SW 1271 (cell line): ENCODE measurements at regions not wholly inside any gene's neighbourhood (a gene's known extent, or its start where the extent isn't known, plus 50 kb on each side); places are given as distances from the start of the nearest gene placed in this dataset.

Source experiments
- DNase-seq, 2 experiments: peaks; one replicate each; lab custom pipeline; 2025; lab: John Stamatoyannopoulos, UW

- DNase-seq = peak; percentile 29 to 57
Observed at GRCh38 chr12:91355150-91356006, 172.8 kb upstream of the DCN start.

DNA sequence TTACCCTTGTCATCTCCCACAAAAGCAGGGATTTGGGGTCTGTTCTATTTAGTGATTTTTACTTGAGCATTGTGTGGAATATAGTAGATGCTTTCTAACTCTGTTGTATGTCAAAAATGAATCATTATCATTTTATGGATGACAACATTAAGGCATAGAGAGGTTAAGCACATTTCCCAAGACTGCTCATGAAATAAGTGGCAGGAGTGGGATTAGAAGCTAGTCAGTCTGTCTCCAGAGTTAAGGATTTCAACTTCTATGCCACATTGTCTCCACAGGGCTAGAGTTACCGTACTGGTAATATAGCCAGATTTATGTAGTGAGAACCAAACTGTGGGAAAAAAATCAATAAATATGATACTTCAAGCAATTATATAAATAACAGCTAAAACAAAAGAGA lies 170.6 kb upstream of the DCN start:
- no peak for DNase-seq

- DNase-seq = no peak
Observed at GRCh38 chr12:91349476-91349875, 166.9 kb upstream of the DCN start.

GRCh38 chr12:91347481-91348214 lies 165.0 kb upstream of the DCN start:
- DNase-seq = no peak

- no peak for DNase-seq
Observed at GRCh38 chr12:91346827-91347226, 164.2 kb upstream of the DCN start.

DNA sequence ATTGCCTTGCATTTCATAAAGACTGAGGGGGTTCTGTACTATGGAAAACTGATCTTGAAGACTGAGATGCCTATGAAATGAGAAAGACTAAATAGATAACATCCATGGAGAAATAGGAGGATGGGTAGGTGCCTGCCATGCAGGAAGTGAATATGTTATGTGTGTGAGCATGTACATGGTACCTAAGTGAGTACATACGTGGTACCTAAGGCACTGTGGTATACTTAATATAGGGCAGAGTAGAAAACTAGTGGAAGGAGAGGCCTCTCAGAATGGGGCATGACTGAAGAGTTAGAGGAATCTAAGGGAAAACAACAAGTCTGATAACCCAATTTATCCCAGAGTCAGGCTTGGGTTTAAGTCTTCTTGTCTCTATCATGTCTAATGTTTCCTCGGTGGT lies 161.8 kb upstream of the DCN start:
- DNase-seq = no peak

DNA sequence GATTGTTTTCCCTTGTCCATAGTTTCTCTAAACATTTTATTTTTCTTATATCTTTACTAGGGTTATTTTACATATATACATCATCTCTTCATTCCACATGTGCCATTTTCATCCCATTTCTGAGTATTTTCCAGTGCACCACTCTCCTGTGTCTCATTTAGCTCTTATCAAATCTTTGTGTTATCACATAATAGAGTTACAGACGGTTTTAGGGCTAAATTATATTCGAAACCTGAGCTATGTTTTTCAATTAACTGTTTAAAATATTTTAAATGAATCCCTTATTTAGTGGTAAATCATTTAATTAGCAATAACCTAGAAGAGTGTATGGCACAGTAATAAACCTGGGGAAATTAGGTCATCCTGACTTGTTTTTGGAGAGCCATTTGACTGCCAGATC lies 160.4 kb upstream of the DCN start:
- DNase-seq = no peak

- DNase-seq = no peak
Observed at GRCh38 chr12:91339106-91339505, 156.5 kb upstream of the DCN start.

GRCh38 chr12:91335699-91336098 lies 153.1 kb upstream of the DCN start:
- DNase-seq = no peak

- no peak for DNase-seq
Observed at GRCh38 chr12:91333966-91334365, 151.3 kb upstream of the DCN start.

DNA sequence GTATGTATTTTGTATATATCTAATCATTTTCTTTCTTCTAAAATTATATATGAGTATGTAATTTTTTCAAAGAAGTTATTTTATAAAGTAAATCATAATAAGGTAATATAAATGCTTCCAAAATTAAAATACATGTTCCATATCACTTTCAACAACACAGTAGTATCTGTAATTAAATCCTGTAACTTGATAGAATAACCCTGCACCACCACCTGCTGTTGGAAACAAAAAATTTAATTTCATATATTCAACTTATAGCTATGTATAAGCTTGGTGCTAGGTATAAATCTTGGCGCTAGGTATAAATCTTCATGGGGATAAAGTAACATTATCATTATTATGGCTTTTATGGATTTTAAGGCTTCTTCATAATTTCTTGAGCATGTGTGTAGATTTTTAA lies 149.7 kb upstream of the DCN start:
- no peak for DNase-seq

DNA sequence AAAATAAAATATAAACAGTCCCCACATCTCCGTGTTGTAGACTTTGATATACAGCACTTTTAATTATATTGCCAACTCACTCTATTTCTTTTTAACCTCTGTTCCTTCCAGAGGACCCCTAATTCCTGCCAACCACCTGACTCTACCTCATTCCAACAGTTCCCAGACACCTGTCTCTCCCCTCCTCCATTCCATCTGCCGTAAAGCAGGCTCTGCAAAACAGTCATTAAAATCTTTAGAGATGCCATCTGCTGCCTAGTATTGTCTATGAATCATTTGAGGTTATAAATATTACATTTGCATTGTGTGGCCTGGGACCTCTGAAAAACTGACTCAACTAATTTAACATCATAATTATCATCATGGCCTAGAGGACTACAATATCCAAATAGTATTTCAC lies 148.8 kb upstream of the DCN start:
- DNase-seq = no peak

DNA sequence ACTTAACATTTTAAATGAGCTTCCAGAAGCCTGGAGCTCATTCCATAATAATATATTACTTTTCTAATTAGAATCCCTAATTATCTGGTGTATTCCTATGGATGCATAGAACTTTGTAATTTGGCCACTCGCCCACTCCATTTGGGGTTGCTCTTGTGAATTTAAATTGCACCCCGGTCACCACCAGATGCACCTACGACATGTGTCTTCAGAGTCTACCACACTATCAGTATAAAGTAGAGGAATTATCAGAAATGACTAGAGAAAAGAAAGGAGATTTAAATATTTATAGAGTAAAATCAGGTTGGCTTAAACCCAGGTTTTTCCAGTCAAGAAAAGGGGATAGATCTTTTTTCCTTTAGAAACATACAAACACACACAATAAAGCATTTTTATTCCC lies 145.8 kb upstream of the DCN start:
- no peak for DNase-seq

- DNase-seq = no peak
Observed at GRCh38 chr12:91327889-91328288, 145.3 kb upstream of the DCN start.

DNA sequence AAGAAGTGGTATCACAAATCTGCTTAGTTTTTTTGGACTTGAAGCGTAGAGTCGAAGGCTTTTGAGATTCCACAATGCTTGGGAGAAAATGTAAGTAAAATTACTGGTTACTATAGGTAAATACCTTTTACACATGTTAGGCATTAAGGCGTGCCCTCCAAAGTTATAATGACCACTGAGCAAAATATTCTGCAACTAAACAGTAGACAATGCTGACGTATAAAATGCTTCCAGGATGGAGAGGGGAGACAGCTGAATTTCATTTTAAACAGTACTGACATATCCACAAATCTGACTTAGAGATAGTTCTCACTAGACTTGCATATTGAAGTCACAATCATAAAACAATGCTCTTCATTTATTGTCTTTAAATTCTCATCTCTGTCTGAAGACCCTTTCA lies 144.5 kb upstream of the DCN start:
- DNase-seq = no peak

- DNase-seq = peak in 1 of 2 experiments; percentile 42
Observed at GRCh38 chr12:91326058-91327027, 143.7 kb upstream of the DCN start.

DNA sequence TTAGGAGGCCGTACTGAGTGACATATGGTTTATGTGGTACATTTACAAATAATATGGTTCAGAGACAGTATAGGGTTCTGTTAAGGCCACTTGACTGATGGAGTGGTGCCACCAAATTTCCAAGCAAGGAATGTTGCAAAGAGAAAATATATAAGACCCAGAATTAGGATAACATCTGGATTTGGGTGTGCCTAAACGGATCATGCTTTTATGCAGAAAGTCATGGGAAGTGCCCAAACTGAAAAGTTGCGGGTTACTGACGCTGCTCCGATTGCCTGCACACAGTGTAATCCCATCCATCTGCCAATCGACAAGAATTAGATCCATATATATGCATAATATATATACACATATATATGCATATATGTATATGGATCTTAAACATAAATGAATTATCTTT lies 138.4 kb upstream of the DCN start:
- no peak for DNase-seq

- DNase-seq = no peak
Observed at GRCh38 chr12:91319071-91319760, 136.6 kb upstream of the DCN start.

- DNase-seq = no peak
Observed at GRCh38 chr12:91317306-91317705, 134.7 kb upstream of the DCN start.

GRCh38 chr12:91316907-91317269 lies 134.3 kb upstream of the DCN start:
- DNase-seq = no peak

GRCh38 chr12:91316161-91316906 lies 133.7 kb upstream of the DCN start:
- DNase-seq = no peak
